ENCODE measurements at regions not wholly inside any gene's neighbourhood (a gene's known extent, or its start where the extent isn't known, plus 50 kb on each side); places are given as distances from the start of the nearest gene placed in this dataset.
"Not testable (repeated sequence)": the region's sequence is repeated elsewhere in the genome, so short reads cannot be mapped to it uniquely, and the experiment has no call there.

- DNase-seq (ENCODE audit: low read depth) = no peak
- H3K4me3 ChIP-seq (ENCODE audit: low read length) = no peak overlapping the region
- TF ChIP-seq CTCF (conservative IDR thresholded peaks at IDR 0.05; ENCODE audit: low read length) = no peak
These were observed 421.7 kb downstream of the AGTPBP1 start for GRCh38 chr9:85319936-85320656.

- not testable (repeated sequence) for DNase-seq (ENCODE audit: low read depth); H3K4me3 ChIP-seq (ENCODE audit: low read length)
These were observed 426.2 kb downstream of the AGTPBP1 start for GRCh38 chr9:85315535-85315934.

GRCh38 chr9:85310573-85310972 lies 431.2 kb downstream of the AGTPBP1 start:
- DNase-seq (ENCODE audit: low read depth) = no peak
- no peak overlapping the region for H3K4me3 ChIP-seq (ENCODE audit: low read length)
- no peak for TF ChIP-seq CTCF (conservative IDR thresholded peaks at IDR 0.05; ENCODE audit: low read length)

- no peak for TF ChIP-seq CTCF (conservative IDR thresholded peaks at IDR 0.05; ENCODE audit: low read length)
- DNase-seq (ENCODE audit: low read depth) = no peak
- H3K4me3 ChIP-seq (ENCODE audit: low read length) = no peak overlapping the region
These were observed 438.0 kb downstream of the AGTPBP1 start for GRCh38 chr9:85303757-85304134.

GRCh38 chr9:85302938-85303756 lies 438.6 kb downstream of the AGTPBP1 start:
- H3K4me3 ChIP-seq (ENCODE audit: low read length) = no peak overlapping the region
- DNase-seq (ENCODE audit: low read depth) = no peak
- TF ChIP-seq CTCF (conservative IDR thresholded peaks at IDR 0.05; ENCODE audit: low read length) = no peak

GRCh38 chr9:85298499-85298898 lies 443.3 kb downstream of the AGTPBP1 start:
- DNase-seq (ENCODE audit: low read depth) = no peak
- no peak overlapping the region for H3K4me3 ChIP-seq (ENCODE audit: low read length)
- TF ChIP-seq CTCF (conservative IDR thresholded peaks at IDR 0.05; ENCODE audit: low read length) = no peak

GRCh38 chr9:85295244-85295643 lies 446.5 kb downstream of the AGTPBP1 start:
- not testable (repeated sequence) for DNase-seq (ENCODE audit: low read depth); H3K4me3 ChIP-seq (ENCODE audit: low read length)

GRCh38 chr9:85292261-85292660 lies 449.5 kb downstream of the AGTPBP1 start:
- DNase-seq (ENCODE audit: low read depth) = no peak
- TF ChIP-seq CTCF (conservative IDR thresholded peaks at IDR 0.05; ENCODE audit: low read length) = no peak
- H3K4me3 ChIP-seq (ENCODE audit: low read length) = no peak overlapping the region

Measured in AG10803 (cell line).